Keratinocyte (primary cell): ENCODE measurements at regions not wholly inside any gene's neighbourhood (a gene's known extent, or its start where the extent isn't known, plus 50 kb on each side); places are given as distances from the start of the nearest gene placed in this dataset.

Experiments
- DNase-seq: peaks from one replicate; pipeline ENCODE4 v3.0.0-alpha.2; 2011; ENCODE audit warnings: low read depth, missing footprints, low spot score
- FAIRE-seq: peaks from 2 replicates; lab custom pipeline; 2011; peaks lifted over from hg19 to GRCh38; lab: Jason Lieb, UNC
- H2AFZ ChIP-seq: 2 replicates; pipeline ENCODE4 v1.6.0; 2012; ENCODE audit warnings: low read length, control low read depth, inconsistent platforms; ENCODE audit not compliant: control insufficient read depth
- H3K27ac ChIP-seq: 2 replicates; pipeline ENCODE4 v1.5.1; 2011; ENCODE audit warnings: low read length; ENCODE audit not compliant: control insufficient read depth, insufficient read depth
- H3K27me3 ChIP-seq: 3 replicates; pipeline ENCODE4 v1.6.0; 2011; ENCODE audit warnings: low read length; ENCODE audit not compliant: control insufficient read depth, insufficient read depth; ENCODE audit errors: extremely low read depth
- H3K36me3 ChIP-seq, 2 experiments: 2 replicates in 1 of 2; 3 replicates in 1 of 2; pipeline ENCODE4 v1.5.1; 2011; ENCODE audit warnings: low read length in 2 of 2, mild to moderate bottlenecking in 1 of 2; ENCODE audit not compliant: control insufficient read depth in 2 of 2, insufficient read depth in 2 of 2; ENCODE audit errors: extremely low read depth in 1 of 2
- H3K4me1 ChIP-seq: 3 replicates; pipeline ENCODE4 v1.5.1; 2011; ENCODE audit warnings: low read length; ENCODE audit not compliant: control insufficient read depth, insufficient read depth; ENCODE audit errors: extremely low read depth
- H3K4me2 ChIP-seq: 3 replicates; pipeline ENCODE4 v1.6.0; 2011; ENCODE audit warnings: low read depth, low read length; ENCODE audit not compliant: control insufficient read depth, insufficient read depth; ENCODE audit errors: extremely low read depth
- H3K4me3 ChIP-seq, 3 experiments: fragments of 200-600 bp in 1 of 3; sonication (generic) in 1 of 3; 2 replicates in 2 of 3; 3 replicates in 1 of 3; pipeline ENCODE4 v1.5.1; 2011 to 2016; ENCODE audit warnings: low read length in 3 of 3, mild to moderate bottlenecking in 3 of 3, control low read depth in 2 of 3, inconsistent platforms in 1 of 3, low read depth in 1 of 3, mixed read lengths in 1 of 3, mixed run types in 1 of 3, moderate library complexity in 1 of 3; ENCODE audit not compliant: control insufficient read depth in 2 of 3, insufficient read depth in 2 of 3; ENCODE audit errors: extremely low read depth in 1 of 3
- H3K79me2 ChIP-seq: 2 replicates; pipeline ENCODE4 v1.6.0; 2012; ENCODE audit warnings: low read length; ENCODE audit not compliant: control insufficient read depth, insufficient read depth
- H3K9ac ChIP-seq: 3 replicates; pipeline ENCODE4 v1.6.0; 2011; ENCODE audit warnings: low read length; ENCODE audit not compliant: control insufficient read depth, insufficient read depth; ENCODE audit errors: extremely low read depth
- H3K9me1 ChIP-seq: 3 replicates; pipeline ENCODE4 v1.6.0; 2011; ENCODE audit warnings: low read length; ENCODE audit not compliant: control insufficient read depth, insufficient read depth; ENCODE audit errors: extremely low read depth
- H3K9me3 ChIP-seq: 2 replicates; pipeline ENCODE4 v1.5.1; 2012; ENCODE audit warnings: low read depth, low read length; ENCODE audit not compliant: control insufficient read depth
- H4K20me1 ChIP-seq: 3 replicates; pipeline ENCODE4 v1.6.0; 2011; ENCODE audit warnings: low read length; ENCODE audit not compliant: control insufficient read depth, insufficient read depth; ENCODE audit errors: extremely low read depth
- CTCF ChIP-seq, 3 experiments: IDR thresholded peaks in 1 of 3; conservative IDR thresholded peaks in 1 of 3; optimal IDR thresholded peaks in 1 of 3; 2 replicates in 2 of 3; 3 replicates in 1 of 3; pipeline versions ENCODE3 to v1.5.1; 2011; ENCODE audit warnings: low read length in 3 of 3, mild to moderate bottlenecking in 3 of 3, moderate library complexity in 2 of 3, control low read depth in 1 of 3, inconsistent platforms in 1 of 3; ENCODE audit not compliant: insufficient read depth in 2 of 3; ENCODE audit errors: extremely low read depth in 1 of 3
- EZH2 ChIP-seq: IDR thresholded peaks from one replicate; pipeline ENCODE4 v1.6.1; 2012; ENCODE audit warnings: inconsistent platforms, mild to moderate bottlenecking, low read length, moderate library complexity
- dilution Hi-C: fragments of 300-500 bp; cut with MboI; formaldehyde crosslinking; loops from one replicate; pipeline ENCODE4 v1.7.0; 2020; ENCODE audit warnings: low sequenced_read_pairs; ENCODE audit not compliant: extremely low pct_ligation_motif_present

DNA sequence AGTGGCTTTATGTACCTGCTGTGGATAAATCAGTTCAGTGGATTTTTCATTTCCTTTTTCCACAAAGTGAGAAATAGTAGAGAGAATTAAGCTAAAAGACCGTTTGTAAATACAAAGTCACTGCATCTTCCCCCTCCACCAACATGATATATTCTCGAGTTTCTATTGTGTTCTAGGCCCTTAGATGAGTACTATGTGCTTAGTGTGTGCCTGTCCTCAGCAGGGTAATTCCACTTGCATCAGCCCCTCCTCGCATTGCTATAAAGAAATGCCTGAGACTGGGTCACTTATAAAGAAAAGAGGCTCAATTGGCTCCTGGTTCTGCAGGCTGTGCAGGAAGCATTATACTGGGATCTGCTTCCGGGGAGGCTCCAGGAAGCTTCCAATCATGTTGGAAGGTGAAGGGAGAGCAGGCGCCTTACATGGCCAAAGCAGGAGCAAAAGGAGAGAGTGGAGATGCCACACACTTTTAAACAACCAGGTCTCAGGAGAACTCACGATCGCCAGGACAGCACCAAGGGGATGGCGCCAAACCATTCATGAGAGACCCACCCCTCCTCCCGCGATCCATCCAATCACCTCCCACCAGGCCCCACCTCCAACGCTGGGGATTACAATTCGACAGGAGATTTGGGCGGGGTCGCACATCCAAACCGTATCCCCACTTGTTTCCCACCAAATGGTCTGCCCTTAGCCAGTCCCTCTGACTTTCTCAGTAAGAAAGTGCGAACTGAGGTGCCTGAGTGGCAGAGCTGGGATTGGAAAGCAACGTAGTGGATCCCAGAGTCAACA, 102.3 kb upstream of the ABCC4 start:
- Histone ChIP-seq H3K9ac (no peak overlapping the region), H3K4me3 (peak overlapping the region in 2 of 3 experiments; percentile 43 to 63)
- dilution Hi-C loops = no loop called here

GRCh38 chr13:95404141-95404882, 103.1 kb upstream of the ABCC4 start:
- Histone ChIP-seq H3K9ac (no peak overlapping the region), H3K9me1 (no peaks in the 10 kb centered on the region), H3K36me3 (no peaks in the 10 kb centered on the region), H3K9me3 (no peaks in the 10 kb centered on the region), H3K4me3 (peak overlapping the region in 2 of 3 experiments; percentile 43 to 63), H4K20me1 (no peaks in the 10 kb centered on the region), H3K4me1 (no peaks in the 10 kb centered on the region), H3K27ac (no peak overlapping the region), H3K79me2 (no peaks in the 10 kb centered on the region), H3K27me3 (no peaks in the 10 kb centered on the region), H3K4me2 (peak overlapping the region; percentile 92), H2AFZ (peak overlapping the region; percentile 73)
- FAIRE-seq (peak; percentile 55), DNase-seq (peak; percentile 19)
- TF ChIP-seq CTCF (optimal IDR thresholded peaks at IDR 0.05 in 1 of 3, IDR thresholded peaks at IDR 0.05 in 1 of 3, conservative IDR thresholded peaks at IDR 0.05 in 1 of 3; ENCODE audit: extremely low read depth in 1 of 3, insufficient read depth in 2 of 3, low read length in 3 of 3) = peak; percentile 83 to 95 (median 94)
- TF ChIP-seq EZH2 = no peak
- dilution Hi-C loops = no loop called here

More for the DNA sequence above, 102.3 kb upstream of the ABCC4 start:
- FAIRE-seq = no peak
- H3K4me1 ChIP-seq = no peaks in the 10 kb centered on the region
- no peaks in the 10 kb centered on the region for H3K9me1 ChIP-seq
- no peaks in the 10 kb centered on the region for H3K9me3 ChIP-seq
- H4K20me1 ChIP-seq = no peaks in the 10 kb centered on the region
- peak overlapping the region; percentile 92 for H3K4me2 ChIP-seq
- H2AFZ ChIP-seq = peak overlapping the region; percentile 73
- H3K36me3 ChIP-seq = no peaks in the 10 kb centered on the region
- H3K27me3 ChIP-seq = no peaks in the 10 kb centered on the region
- DNase-seq = no peak
- H3K79me2 ChIP-seq = no peaks in the 10 kb centered on the region
- no peak overlapping the region for H3K27ac ChIP-seq
- TF ChIP-seq CTCF (optimal IDR thresholded peaks at IDR 0.05 in 1 of 3, IDR thresholded peaks at IDR 0.05 in 1 of 3, conservative IDR thresholded peaks at IDR 0.05 in 1 of 3; ENCODE audit: extremely low read depth in 1 of 3, insufficient read depth in 2 of 3, low read length in 3 of 3) = no peak
- no peak for TF ChIP-seq EZH2
